CD1c-positive myeloid dendritic cell (primary cell): ENCODE measurements at regions not wholly inside any gene's neighbourhood (a gene's known extent, or its start where the extent isn't known, plus 50 kb on each side); places are given as distances from the start of the nearest gene placed in this dataset.
"Not testable (repeated sequence)": the region's sequence is repeated elsewhere in the genome, so short reads cannot be mapped to it uniquely, and the experiment has no call there.

Source experiments
- DNase-seq: peaks from one replicate; pipeline ENCODE4 v3.0.0-alpha.2; 2016; ENCODE audit errors: extremely low spot score

GRCh38 chr12:107369006-107369405 is 275.7 kb upstream of the CRY1 start:
- no peak for DNase-seq

GRCh38 chr12:107369679-107370078 is 276.3 kb upstream of the CRY1 start:
- peak; percentile 23 for DNase-seq

- peak; percentile 17 for DNase-seq
Observed at GRCh38 chr12:107372229-107372658, 278.9 kb upstream of the CRY1 start.

- no peak for DNase-seq
Observed at GRCh38 chr12:107373238-107373809, 280.0 kb upstream of the CRY1 start.

GRCh38 chr12:107374161-107374840 is 281.0 kb upstream of the CRY1 start:
- peak; percentile 16 for DNase-seq

GRCh38 chr12:107375231-107375630 is 281.9 kb upstream of the CRY1 start:
- DNase-seq: no peak

- DNase-seq: no peak
Observed at GRCh38 chr12:107377596-107378385, 284.4 kb upstream of the CRY1 start.

- no peak for DNase-seq
Observed at GRCh38 chr12:107378609-107379008, 285.3 kb upstream of the CRY1 start.

GRCh38 chr12:107379142-107379851 is 285.9 kb upstream of the CRY1 start:
- DNase-seq: not testable (repeated sequence)

GRCh38 chr12:107379852-107380567 is 286.7 kb upstream of the CRY1 start:
- DNase-seq: no peak

GRCh38 chr12:107384645-107385044 is 291.3 kb upstream of the CRY1 start:
- no peak for DNase-seq

- no peak for DNase-seq
Observed at GRCh38 chr12:107385509-107385908, 292.2 kb upstream of the CRY1 start.

- DNase-seq: no peak
Observed at GRCh38 chr12:107386569-107386968, 293.2 kb upstream of the CRY1 start.

- no peak for DNase-seq
Observed at GRCh38 chr12:107388263-107388662, 294.9 kb upstream of the CRY1 start.

GRCh38 chr12:107390414-107390813 is 295.2 kb upstream of the PWP1 start:
- no peak for DNase-seq

- DNase-seq: no peak
Observed at GRCh38 chr12:107393043-107393717, 292.4 kb upstream of the PWP1 start.

GRCh38 chr12:107394693-107395092 is 290.9 kb upstream of the PWP1 start:
- no peak for DNase-seq

GRCh38 chr12:107395817-107396216 is 289.8 kb upstream of the PWP1 start:
- DNase-seq: no peak

GRCh38 chr12:107396991-107397390 is 288.6 kb upstream of the PWP1 start:
- no peak for DNase-seq

GRCh38 chr12:107397890-107398500 is 287.6 kb upstream of the PWP1 start:
- DNase-seq: no peak

GRCh38 chr12:107399046-107399445 is 286.6 kb upstream of the PWP1 start:
- no peak for DNase-seq
